CD4-positive, alpha-beta T cell treated with Interferon alpha-2 for 1 hour (primary cell): ENCODE measurements at regions not wholly inside any gene's neighbourhood (a gene's known extent, or its start where the extent isn't known, plus 50 kb on each side); places are given as distances from the start of the nearest gene placed in this dataset.
"Not testable (repeated sequence)": the region's sequence is repeated elsewhere in the genome, so short reads cannot be mapped to it uniquely, and the experiment has no call there.

Experiments
- DNase-seq, 2 donors: peaks; one replicate each; pipeline ENCODE4 v3.0.0-alpha.2; 2020 to 2022

DNA sequence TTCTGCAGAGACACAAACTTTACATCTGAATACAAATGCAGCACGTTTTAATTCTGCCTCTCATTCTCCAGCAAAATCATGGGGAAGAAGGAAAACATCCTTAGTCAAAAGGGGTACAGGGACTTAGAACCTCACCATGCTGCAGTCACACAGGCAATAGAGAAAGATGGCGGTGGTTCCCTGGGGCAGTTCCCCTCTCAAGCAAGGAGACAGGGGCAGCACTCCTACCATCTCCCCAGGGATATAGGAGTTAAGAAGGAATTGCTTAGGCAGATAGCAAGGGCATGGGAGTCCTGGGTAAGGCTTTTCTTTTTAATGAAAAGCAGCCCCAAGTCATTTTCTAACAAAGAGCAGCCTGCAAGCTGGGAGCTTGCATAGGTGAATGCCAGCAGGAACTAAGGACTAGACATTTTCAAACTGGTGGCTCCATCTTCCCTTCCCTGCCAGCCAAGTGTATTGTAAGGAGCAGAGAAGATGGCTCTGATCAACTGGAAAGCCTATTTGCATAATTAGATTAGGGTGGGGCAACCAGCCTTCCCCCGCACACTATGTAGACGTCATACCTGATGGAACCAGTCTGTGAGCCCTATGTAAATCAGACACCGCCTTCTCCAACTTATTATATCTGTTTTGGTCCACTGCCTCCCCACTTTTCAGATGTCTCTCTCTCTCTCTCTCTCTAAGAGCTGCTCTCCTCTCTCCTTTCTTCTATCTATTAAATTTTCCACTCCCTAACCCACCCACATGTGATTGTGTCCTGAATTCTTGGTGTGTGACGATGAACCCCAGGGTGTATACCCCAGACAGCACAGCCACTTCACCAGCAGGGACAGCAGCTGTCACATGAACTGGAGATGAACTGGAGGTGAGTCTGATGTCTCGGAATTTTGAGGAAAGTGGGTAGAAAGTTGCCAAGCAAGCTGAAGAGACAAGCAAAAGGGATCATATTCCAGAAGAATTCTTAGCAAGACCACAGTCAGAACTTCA lies 514.5 kb downstream of the IRS2 start:
- no peak for DNase-seq

DNA sequence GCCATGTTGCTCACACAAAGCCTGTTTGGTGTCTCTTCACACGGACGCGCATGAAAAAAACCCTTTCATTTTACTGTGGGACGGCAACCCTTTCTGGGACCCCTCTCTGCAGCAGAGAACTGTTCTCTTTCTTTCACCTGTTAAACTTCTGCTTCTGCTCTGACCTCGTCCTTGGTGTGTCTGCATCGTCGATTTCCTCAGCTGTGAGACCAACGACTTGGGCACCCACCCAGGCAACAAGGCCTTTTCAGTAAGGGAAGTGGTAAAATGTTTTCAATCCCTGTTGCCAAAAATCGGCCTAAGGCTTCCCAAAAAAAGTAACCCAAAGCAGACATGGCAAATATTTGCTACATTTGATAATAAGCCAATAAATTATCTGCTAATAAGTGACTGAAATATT lies 515.3 kb downstream of the IRS2 start:
- DNase-seq = no peak

DNA sequence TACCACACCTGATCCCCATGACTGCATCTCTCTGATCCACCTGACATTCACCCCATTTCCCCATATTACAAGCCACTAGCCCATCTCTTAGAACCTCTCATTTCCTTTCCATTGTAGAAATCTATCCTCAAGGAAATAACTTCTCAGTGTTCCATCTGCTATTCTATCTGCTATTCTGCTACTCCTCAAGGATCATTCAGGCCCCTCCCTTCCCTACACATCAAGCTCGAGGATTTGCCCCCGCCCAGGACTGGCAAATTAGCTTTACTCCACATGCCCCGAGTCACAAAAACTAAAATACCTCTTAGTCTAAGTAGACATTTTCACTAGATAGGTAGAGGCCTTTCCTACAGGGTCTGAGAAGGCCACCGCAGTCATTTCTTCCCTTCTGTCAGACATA lies 517.0 kb downstream of the IRS2 start:
- not testable (repeated sequence) for DNase-seq

DNA sequence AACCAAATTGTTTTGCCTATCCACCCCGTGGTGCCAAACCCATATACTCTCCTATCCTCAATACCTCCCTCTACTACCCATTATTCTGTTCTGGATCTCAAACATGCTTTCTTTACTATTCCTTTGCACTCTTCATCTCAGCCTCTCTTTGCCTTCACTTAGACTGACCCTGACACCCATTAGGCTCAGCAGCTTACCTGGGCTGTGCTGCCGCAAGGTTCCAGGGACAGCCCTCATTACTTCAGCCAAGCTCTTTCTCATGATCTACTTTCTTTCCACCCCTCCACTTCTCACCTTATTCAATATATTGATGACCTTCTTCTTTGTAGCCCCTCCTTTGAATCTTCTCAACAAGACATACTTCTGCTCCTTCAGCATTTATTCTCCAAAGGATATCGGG lies 517.9 kb downstream of the IRS2 start:
- not testable (repeated sequence) for DNase-seq

DNA sequence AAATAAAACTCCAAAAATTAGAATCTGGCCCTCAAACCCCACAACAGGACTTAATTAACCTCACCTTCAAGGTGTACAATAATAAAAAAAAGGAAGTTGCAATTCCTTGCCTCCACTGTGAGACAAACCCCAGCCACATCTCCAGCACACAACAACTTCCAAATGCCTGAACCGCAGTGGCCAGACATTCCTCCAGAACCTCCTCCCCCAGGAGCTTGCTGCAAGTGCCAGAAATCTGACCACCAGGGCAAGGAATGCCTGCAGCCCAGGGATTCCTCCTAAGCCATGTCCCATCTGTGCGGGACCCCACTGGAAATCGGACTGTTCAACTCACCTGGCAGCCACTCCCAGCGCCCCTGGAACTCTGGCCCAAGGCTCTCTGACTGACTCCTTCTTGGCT lies 519.0 kb downstream of the IRS2 start:
- not testable (repeated sequence) for DNase-seq

DNA sequence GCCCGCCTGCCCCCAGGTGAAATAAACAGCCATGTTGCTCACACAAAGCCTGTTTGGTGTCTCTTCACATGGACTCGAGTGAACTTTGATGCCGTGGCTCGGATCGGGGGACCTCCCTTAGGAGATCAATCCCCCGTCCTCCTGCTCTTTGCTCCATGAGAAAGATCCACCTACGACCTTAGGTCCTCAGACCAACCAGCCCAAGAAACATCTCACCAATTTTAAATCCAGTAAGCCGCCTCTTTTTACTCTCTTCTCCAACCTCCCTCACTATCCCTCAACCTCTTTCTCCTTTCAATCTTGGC lies 521.0 kb downstream of the IRS2 start:
- not testable (repeated sequence) for DNase-seq

DNA sequence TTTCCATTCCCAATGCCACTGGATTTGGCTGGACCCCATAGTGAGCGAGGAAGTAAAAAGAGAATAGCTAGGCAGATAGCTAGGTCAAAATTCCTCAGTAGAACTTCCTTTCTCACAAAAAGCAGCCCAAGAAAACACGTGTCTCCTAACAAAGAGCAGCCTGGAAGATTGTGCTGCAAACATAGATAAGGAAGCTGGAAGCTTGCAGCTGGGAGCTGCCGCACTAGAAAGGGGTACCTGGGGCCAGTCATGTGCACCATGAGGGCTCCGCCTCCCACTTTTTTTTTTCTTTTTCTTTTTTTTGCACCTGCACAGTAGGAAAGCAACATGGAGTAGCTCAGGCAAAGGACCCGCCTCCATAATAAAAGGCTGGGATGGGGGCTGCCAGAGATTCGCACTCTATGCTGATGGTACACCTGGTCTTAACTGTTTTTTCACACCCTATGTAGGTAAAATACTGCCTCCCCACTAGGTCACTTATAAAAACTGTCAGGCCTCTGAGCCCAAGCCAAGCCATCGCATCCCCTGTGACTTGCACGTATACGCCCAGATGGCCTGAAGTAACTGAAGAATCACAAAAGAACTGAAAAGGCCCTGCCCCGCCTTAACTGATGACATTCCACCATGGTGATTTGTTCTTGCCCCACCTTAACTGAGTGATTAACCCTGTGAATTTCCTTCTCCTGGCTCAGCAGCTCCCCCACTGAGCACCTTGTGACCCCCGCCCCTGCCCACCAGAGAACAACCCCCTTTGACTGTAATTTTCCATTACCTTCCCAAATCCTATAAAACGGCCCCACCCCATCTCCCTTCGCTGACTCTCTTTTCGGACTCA lies 521.6 kb downstream of the IRS2 start:
- not testable (repeated sequence) for DNase-seq

DNA sequence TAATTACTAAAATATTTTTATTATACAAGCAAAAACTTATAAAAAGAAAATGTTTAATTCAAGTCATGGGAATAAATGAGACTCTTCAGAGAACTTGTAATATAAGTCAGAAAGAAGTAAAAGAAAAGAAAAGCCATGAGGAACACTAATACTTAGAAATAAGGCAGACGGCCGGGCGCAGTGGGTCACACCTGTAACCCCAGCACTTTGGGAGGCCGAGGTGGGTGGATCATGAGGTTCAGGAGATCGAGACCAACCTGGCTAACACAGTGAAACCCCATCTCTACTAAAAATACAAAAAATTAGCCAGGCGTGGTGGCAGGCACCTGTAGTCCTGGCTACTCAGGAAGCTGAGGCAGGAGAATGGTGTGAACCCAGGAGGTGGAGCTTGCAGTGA lies 528.6 kb downstream of the IRS2 start:
- DNase-seq = not testable (repeated sequence)
